ENCODE measurements at regions not wholly inside any gene's neighbourhood (a gene's known extent, or its start where the extent isn't known, plus 50 kb on each side); places are given as distances from the start of the nearest gene placed in this dataset.

DNA sequence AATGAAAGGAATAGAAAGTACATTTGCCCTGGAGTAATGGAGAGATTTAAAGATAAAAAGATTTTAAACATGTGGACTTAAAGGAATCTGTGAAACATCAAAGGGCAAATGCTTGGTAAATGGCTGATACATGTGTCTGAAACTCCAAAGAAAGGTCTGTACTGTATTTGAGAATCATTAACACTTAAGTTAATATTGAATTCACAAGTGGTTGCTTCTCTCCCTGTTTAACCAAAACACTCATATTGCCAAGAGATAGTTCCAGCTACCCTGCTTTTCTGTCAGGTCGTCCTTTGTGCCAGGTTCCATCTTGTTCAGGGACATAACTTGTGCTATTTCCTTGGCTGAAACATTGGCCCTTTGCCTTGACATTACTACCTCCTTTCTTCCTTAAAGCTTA lies 171.3 kb upstream of the HS3ST5 start:
- DNase-seq: no peak

DNA sequence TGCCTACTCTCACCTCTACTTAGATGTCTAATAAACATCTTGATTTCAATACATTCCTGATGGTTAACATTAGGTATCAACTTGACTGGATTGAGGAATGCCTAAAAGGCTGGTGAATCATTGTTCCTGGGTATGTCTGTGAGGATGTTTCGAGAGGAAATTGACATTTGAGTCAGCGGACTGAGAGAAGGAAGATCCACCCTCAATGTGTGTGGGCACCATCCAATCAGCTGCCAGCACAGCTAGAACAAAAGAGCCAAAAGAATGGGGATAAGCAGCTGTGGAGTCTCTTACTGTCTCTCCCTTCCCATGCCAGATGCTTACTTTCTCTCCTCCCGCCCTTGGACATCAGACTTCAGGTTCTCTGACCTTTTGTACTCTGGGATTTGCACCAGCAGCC lies 128.6 kb upstream of the HS3ST5 start:
- DNase-seq: no peak

DNA sequence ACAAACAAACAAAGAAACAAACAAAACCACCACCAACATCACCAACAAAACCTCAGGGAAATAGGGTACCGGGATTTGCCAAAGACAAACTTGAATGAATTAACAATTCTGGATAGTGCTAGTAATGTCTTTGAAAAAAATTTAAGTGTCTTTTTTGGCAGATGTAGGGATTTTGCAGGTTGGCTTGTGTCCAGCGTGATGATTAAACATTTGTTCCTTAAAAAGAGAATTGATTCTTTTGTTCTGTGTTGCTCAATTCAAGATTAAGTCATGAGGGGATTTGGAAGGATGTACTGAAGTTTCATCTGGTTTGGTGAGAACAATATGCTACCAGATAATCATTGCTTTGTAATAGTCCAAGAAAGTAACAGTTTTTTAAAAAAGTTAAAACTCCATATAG lies 125.1 kb upstream of the HS3ST5 start:
- DNase-seq: no peak

DNA sequence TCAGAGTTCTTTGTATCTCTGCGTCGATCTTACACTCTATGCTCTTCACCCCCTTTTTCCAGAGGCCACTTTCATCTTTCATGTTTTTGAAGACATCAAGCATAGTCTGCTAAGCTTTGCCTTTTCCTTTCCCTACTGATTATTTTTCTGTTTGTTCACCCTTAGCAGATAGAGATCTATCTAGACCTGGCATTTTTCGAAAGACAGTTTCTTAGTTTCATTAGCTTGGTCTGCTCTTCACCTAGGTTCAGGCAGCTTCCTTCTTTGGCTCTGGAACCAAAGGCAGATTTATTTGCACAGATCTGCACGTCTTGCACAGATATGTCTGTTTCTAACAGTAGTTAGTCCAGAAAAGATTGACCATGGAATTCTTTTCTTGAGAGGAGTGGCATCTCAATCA lies 122.7 kb upstream of the HS3ST5 start:
- DNase-seq: no peak

DNA sequence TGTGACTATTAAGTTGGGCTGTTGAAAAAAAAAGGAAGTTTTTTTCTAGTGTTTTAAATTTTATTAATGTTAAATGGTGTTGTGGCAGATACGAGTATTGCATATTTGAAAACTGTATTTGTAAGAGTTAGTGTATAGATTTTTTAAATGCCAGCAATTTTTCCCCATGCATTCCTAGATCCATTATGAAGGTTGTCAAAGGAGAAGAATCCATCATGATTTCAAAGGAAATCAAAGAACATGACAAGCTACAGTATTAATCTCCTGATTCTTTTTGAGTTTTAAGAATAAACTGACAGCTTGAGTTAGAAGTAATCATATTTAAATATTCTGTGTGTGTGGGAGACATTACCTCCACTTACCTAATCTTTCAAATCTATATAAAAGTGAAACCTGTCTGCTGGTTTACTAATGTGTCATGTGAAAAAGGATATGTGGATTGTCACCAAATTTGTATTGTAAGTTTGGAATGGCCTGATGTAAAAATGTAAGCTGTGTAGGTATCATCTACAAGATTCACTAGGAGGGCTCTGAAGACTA lies 111.0 kb upstream of the HS3ST5 start:
- DNase-seq: no peak

DNA sequence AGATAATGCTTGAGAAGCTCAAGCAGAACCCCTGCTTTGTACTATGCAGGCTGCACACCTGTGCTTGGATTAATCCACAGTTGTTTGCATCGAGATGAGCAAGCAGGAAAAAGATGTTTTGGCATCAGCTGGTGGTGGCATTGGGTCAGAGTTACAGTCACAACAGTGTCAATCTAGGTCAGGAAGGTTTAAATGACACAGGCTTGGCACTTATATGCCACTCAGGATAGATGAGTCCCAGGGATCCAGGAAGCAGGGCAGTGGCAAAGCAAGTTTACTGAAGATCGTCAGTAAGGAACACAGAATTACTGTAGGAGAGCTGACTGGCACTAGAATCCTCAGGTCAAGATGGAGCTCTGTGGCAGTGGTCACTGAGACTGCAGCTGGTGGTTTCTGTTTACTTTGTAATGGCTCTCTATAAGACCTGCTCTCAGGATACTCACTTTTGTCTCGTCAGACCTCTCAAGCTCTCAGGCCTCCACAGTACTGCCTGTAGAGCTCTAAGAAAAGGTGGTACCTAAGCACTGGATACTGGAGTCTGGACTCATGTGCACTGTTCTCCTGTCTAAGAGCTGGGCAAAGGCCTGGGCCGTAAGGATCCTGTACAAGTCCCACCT lies 110.1 kb upstream of the HS3ST5 start:
- no peak for DNase-seq

DNA sequence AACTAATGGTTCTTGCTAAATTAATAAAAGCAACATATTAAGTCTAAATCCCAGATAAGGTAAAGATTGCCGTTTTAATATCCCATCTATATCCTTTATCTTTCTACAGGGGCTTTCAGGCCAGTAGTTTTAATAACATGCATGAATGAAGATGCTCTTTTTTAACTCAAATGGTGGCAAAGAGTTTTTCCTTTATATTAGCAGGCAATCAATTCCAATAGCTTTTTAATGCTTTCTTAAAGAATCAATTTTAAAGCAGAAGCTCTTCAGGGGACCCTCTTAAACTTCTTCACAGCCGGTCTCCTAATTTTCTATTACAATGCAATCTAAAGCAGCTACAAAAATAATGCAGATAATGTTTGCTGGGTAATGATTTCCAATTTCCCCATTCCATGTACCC lies 107.8 kb upstream of the HS3ST5 start:
- no peak for DNase-seq

DNA sequence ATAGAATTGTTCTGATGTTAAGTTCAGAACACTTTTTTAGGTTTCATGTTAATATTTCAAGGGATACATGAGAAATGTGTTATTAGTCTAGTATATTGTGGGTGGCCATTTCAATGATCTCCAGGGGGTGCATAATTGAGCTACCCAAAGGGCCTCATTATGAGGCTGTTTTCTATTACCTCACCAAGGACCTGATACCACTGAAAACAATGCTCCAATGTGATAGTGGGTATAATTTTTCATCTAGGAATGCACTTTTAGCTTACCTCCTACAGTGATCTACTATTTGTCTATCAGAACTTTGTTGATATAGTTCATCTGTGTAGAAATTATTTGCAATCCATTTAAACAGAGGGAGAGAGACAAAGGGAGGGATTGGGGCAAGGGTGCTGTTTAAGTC lies 106.8 kb upstream of the HS3ST5 start:
- no peak for DNase-seq

DNA sequence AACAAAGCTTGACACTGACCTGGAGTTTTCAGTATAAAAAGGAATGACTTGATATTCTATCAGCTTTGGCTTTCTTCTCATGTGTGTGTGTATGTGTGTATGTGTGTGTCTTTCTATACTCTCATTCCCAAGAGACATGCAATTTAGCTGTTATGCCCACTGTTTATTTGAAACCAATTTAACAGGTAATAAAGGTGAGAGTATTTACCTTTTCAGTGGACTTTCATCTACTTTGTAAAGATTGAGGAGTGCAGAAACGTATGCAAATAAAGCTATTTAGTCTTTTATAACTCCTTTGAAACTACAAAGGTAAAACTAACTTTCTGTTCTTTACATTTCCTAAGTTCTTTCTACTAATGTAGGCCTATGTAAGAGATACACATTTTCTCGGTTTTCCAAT lies 103.5 kb upstream of the HS3ST5 start:
- no peak for DNase-seq

DNA sequence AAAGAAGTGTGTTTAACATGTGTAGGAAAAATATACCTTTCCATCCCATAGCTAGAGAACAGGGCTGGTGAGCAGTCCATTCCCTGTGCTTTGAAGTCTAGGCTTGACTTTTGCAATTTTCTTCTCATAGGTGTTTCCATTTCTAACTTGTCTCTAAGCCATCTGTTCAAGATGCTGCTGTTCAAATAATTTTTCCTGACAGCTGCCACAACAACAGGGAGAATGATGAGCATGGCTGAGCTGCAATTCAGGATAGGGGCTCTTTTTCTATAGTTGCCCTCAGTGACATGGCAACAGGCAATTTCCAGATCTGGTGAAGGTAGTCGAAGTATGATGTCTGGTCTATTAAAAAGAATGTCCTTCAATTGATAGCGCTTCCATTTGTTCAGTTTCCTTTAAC lies 103.0 kb upstream of the HS3ST5 start:
- DNase-seq: no peak

DNA sequence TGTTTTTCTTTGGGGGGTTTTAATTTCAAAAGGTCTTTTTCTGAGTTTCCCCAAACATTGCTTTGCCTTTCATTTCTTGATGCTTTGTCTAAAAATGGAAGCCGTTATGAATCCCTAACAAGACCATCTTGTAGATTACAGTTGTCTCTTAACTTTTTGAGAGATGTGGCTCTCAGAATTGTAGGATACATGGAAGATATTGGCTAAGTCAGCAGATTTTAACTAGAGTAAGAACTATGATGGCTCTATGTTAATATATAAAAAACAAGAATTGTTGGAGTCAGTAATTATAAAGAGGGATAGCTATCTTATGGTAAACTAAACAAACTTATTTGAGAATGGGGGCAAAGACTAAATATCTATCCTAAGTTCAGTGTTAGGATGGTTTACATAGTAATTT lies 96.6 kb upstream of the HS3ST5 start:
- DNase-seq: no peak

DNA sequence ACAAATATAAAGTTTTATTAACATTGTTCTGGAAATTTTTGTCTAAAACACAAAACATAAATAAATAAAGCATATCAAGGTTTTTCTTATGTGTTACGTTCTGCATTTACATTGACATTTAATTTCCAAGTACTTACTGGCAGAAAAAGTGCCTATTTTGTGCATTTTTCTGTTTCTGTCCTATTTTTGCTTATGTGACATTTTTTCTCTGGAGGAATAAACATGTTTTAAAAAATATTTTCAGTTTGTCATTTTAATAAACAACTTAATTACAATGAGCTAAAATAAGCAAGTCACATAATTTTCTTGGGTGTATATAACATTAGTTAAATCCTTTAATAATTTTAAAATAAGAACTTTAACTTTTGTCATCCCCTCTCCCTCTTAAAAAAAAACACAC lies 94.4 kb upstream of the HS3ST5 start:
- no peak for DNase-seq

DNA sequence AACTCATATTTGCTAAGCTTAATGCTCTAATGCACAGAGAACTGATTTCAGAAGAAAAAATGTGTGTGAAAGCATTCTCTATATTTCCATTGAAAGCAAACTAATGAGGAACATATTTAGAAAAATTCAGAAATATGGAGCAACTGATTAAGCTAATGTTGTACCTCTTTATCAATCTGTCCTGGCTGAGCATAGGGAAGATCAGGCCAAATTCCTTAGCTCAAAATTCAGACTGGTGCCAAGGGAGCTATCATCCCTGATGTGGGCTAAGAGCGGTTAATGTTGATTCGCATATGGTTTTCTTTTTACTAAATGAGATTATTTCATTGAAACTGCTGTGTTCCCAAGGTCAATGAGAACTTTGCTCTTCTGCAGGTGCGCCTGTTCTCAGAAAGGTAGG lies 93.9 kb upstream of the HS3ST5 start:
- no peak for DNase-seq

DNA sequence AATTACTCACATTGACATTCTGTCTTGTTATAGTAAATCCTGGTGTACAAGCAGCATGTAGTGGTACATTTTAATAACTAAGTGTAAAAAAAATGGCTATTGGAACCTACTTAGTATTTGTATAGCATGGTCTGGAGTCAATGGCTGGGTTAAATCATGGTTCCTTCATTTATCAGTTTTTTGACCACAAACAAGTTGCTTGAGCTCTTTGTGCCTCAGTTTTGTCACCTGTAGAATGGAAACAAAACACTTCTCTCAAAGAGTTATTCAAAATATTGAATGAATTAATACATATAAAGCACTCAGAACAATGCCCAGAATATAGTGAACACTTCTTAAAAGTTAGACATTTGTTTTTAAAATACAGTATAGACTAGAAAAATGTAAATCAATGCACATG lies 93.2 kb upstream of the HS3ST5 start:
- DNase-seq: no peak

DNA sequence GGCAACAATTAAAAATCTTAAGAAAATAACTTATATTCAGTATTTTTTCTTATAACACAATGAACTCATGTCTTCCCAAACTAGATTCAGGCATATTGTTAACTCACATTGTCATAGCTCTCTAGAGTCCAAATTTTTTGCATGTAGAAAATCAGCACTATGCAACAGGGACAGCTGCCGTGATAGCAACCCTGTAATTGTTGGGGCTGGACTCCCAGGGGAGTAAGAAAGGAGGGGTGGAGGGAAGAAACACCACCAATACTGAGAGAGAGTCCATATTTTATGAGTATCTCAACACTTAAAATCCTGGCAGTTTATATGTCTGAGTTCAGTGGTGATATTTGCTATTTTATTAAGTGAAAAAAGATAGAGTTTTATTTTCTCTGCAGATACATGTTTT lies 89.6 kb upstream of the HS3ST5 start:
- no peak for DNase-seq

DNA sequence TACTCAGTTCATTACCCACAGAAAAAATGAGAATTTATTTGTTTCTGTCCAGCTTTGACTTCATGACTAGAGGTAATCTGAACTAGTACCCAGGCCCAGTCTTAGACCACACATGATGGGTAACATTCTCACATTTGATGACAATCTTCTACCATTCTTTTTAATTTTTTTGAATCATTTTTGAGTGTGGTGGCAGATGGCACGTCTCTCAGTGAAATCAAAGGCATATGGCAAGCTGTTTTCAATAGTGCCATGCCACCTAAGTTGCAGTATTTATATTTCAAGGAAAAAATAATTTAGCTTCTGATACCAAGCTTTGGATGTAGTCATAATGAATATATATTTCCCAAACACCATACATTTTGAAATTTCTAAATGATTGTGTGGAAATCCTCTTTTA lies 88.8 kb upstream of the HS3ST5 start:
- no peak for DNase-seq

DNA sequence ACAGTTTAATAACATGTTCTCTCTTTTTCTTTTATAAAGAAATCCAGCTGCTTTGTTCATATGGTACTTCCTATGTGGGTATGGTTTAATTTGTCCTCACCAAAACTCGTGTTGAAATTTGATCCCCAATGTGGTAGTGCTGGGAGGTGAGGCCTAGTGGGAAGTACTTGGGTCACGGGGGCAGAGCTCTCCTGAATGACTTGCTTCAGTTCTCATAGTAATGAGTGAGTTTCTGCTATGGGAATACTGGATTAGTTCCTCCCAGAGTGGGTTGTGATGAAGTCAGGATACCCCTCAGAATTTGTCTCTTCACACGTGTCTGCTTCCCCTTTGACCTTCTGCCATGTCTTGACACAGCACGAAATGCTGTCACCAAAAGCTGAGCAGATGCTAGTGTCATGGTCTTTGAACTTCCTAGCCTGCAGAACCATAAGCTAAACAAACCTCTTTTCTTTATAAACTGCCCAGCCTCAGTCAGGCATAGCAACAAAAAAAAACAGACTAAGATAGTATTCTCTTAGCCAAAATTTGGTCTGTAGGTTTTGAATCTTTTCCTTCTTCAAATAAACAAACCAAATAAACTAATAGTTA lies 87.8 kb upstream of the HS3ST5 start:
- no peak for DNase-seq

DNA sequence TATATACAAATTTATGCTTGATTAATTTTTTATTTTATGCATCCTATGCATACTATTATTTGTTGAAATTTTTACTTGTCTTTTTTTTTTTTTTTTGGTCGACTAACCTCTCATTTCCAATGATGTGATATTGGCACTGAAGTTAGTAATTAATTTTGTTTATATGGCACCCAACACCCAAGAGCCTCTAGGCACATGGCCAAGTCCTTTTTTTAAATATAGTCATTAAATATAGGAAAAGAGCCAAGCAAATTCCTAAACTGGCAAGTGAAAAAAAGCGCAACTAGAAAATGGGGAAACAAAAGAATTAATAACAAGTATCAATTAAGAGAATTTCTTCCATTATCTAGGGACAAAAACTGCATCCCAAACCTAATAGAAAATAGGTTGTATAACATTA lies 85.5 kb upstream of the HS3ST5 start:
- DNase-seq: no peak

DNA sequence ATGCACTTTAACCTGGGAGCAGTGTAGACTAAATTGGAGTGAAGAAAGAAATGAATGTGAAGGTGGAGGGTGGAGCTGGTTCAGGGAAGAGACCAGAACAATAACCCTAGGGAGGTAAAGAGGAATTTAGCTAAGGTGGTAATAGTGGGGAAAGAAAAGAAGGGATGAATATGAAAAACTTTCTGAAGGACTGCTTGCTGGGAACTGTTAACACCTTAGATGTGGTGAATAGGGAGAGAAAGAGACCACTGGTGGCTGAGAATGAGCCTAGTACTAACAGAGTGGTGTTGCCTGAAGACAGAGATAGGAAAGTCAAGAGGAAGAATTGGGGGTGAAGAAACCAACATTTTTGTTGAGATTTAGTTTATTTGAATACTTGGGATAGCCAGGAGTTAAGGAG lies 78.4 kb upstream of the HS3ST5 start:
- no peak for DNase-seq

DNA sequence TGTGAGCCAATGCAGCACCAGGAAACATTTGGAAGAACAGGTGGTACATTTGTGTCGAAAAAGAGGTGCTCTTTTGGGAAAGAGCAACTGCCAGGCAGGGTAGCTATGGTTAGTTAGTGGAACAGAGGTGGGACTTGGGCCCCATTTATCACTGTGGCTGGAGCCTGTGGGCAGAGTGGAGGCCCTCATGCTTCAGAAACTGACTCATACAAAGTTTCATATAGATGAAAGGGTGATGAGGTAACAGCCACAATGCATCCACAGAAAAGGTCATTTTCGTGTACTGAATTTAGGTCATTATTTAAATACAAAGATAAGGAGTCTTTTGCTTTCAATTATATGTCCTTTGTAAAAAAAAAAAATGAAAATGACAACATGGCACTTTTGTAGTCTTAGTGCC lies 76.4 kb upstream of the HS3ST5 start:
- no peak for DNase-seq

DNA sequence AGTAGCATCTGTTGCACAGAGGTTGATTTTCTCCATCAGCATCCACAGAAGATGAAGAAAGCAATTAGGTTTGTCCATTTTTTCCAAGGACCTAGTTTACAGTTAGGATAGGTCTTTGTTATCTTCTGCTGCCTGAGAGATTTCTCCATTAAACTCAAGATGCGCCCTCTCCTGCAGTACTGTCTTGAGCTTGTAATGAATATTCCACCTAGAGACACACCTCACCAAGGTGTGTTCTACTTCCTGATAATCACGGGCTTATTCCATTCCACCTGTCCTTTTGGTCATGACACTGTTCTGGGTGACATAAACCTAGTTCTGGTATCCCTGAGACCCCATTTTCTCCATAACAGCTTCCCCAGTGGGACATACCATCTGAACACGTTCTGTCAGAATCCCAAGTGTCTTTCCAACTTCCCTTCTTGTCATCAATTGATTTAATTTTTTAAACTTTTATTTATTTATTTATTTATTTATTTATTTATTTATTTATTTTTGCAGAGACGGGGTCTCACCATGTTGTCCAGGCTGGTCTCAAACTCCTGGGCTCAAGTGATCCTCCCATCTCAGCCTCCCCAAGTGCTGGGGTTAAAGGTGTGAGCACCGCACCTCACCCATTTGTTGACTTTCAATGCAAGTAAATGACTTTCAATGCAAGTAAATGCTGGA lies 75.6 kb upstream of the HS3ST5 start:
- no peak for DNase-seq

DNA sequence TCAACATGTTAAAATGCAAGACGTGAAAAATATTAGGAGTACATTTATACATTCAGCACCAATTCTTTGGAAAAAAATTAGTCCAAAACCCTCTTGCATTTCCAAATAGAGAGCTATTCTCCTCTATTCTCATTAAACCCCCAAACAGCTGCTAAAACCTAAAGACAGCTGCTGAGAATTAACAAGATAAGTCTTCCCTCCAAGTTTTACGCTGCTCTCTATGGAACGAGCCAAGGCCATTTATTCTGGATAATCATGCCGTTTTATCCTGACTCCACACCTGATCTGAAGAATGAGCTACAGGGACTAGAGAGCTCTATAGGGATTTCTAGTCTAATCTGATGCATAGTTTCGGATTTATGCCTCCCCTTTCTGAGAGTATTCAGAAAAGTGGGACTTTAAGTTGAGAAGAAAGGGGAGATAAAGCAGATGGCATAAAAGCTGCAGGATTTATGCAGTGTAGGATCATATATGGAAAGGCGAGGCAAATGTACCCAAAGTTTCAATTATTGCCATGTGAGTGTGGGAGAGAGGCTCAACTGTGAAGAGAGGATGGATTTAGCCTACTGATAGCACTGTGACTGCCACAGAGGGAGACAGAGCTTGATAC lies 64.7 kb upstream of the HS3ST5 start:
- DNase-seq: no peak

DNA sequence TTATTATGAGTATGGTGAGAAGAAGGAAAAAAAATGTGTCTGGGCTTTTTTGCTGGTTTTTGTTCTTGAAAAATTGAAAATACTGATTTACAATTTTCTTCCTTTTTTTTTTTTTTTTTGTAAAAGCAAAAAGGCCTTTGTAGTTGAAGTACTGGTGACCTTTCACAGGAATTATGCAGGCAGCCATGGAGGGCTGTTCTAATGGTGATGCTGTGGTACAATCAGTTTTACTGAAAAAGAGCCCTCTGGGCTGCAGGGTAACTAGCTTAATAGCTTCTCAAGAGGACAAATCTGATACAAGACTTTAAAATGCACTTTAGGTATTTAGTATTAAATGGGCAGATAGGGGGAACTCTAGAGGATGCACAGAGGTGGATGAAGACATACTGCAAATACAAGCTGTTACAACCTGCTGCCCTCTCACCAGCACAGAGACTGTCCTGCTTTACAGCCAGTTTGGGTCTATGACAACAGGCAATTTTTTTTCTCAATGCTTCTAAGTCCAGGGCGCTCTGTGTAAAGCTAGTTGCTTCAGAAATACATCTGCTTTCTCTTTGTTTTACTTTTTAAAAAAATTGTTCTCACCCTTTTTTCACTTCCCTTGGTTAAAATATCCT lies 61.6 kb upstream of the HS3ST5 start:
- no peak for DNase-seq

DNA sequence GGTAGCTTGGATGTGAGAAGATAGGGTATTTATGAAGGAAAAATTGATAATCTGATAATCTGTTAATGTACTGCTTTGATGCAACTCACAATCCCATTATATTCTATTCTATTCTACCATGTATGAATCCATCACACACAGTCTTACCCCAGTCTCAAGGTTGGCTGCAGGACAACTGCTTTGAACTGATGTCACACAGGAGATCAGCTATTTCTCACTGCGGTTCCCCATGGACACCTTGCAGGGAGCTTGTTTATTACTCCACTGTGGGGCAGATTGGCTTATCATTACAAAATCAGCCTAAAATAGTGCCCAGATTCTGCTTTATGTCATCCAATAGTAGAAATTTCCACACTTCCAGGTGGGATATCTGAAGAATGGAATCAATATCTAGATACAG lies 61.0 kb upstream of the HS3ST5 start:
- DNase-seq: no peak
